ENCODE measurements at regions not wholly inside any gene's neighbourhood (a gene's known extent, or its start where the extent isn't known, plus 50 kb on each side); places are given as distances from the start of the nearest gene placed in this dataset.

GRCh38 chr13:62205273-62205672 lies 789.6 kb upstream of the PCDH20 start:
- ChIA-PET POLR2A (no interaction called here), CTCF (no interaction called here)
- Histone ChIP-seq H3K4me3 (ENCODE audit: low read depth, low read length) (no peak overlapping the region), H3K27ac (ENCODE audit: low read depth, low read length) (no peak overlapping the region), H3K27me3 (ENCODE audit: control insufficient read depth, insufficient read depth, low read length) (no peaks in the 10 kb centered on the region), H3K9me3 (ENCODE audit: control insufficient read depth, insufficient read depth, low read length) (no peaks in the 10 kb centered on the region)
- TF ChIP-seq, protein P1, sequence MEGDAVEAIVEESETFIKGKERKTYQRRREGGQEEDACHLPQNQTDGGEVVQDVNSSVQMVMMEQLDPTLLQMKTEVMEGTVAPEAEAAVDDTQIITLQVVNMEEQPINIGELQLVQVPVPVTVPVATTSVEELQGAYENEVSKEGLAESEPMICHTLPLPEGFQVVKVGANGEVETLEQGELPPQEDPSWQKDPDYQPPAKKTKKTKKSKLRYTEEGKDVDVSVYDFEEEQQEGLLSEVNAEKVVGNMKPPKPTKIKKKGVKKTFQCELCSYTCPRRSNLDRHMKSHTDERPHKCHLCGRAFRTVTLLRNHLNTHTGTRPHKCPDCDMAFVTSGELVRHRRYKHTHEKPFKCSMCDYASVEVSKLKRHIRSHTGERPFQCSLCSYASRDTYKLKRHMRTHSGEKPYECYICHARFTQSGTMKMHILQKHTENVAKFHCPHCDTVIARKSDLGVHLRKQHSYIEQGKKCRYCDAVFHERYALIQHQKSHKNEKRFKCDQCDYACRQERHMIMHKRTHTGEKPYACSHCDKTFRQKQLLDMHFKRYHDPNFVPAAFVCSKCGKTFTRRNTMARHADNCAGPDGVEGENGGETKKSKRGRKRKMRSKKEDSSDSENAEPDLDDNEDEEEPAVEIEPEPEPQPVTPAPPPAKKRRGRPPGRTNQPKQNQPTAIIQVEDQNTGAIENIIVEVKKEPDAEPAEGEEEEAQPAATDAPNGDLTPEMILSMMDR (IDR thresholded peaks at IDR 0.05; ENCODE audit: low read depth, low read length), result no peak
- DNase-seq (ENCODE audit: low read depth, low spot score), result no peak

GRCh38 chr13:62194371-62194770 lies 778.7 kb upstream of the PCDH20 start:
- ChIA-PET POLR2A (no interaction called here), CTCF (no interaction called here)
- DNase-seq (ENCODE audit: low read depth, low spot score), result no peak
- Histone ChIP-seq H3K4me3 (ENCODE audit: low read depth, low read length) (no peak overlapping the region), H3K27ac (ENCODE audit: low read depth, low read length) (no peak overlapping the region), H3K27me3 (ENCODE audit: control insufficient read depth, insufficient read depth, low read length) (no peaks in the 10 kb centered on the region), H3K9me3 (ENCODE audit: control insufficient read depth, insufficient read depth, low read length) (no peaks in the 10 kb centered on the region)
- TF ChIP-seq, protein P1 (IDR thresholded peaks at IDR 0.05; ENCODE audit: low read depth, low read length), result no peak

DNA sequence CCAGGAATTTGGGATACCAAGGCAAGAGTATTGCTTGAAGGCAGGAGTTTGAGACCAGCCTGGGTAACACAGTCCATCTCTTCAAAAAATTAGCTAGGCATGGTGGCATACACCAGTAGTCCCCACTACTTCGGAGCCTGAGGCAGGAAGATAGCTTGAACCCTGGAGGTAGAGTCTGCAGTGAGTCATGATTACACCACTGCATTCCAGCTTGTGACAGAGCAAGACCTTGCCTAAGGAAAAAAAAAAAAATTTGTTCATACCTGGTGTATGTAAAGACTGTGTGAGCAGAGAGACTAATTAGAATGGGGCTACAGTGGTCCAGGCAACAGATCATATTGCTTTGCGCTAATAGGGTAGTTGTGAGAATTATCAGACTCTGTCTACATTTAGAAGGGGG lies 778.3 kb upstream of the PCDH20 start:
- H3K4me3 ChIP-seq (ENCODE audit: low read depth, low read length), result no peak overlapping the region
- ChIA-PET POLR2A (no interaction called here), CTCF (no interaction called here)
- H3K27ac ChIP-seq (ENCODE audit: low read depth, low read length), result no peak overlapping the region
- no peaks in the 10 kb centered on the region for H3K9me3 ChIP-seq (ENCODE audit: control insufficient read depth, insufficient read depth, low read length)
- DNase-seq (ENCODE audit: low read depth, low spot score), result no peak
- no peaks in the 10 kb centered on the region for H3K27me3 ChIP-seq (ENCODE audit: control insufficient read depth, insufficient read depth, low read length)
- TF ChIP-seq, protein P1 (IDR thresholded peaks at IDR 0.05; ENCODE audit: low read depth, low read length), result no peak

DNA sequence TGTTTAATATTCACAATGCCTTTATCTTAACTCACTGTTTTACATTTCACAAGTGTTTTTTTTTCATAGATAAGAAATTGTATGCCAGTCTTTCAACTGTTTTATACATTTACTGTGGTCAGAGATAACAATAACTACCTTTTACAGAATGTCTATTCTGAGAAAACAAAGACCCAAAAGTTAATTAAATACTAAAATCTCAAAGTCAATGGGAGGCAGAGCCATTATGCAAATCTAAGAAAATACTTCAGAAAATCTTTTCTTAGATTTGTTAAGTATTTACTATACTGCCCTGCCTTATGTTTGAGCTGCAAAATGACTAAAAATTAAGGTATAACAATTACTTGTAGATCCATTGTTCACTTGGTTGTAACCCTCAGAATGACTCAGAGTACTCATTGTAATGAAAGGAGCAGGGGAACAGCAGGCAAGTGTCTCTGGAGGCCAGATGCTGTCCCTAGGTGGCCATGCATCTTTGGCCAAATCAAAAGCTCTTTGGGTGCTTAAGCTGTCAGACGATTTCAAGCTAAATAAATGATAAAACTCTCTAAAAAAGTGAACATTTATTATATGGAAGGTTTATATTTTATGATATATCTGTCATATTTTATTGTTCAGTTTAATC lies 770.1 kb upstream of the PCDH20 start:
- DNase-seq (ENCODE audit: low read depth, low spot score), result no peak
- TF ChIP-seq, protein P1 (IDR thresholded peaks at IDR 0.05; ENCODE audit: low read depth, low read length), result no peak
- H3K9me3 ChIP-seq (ENCODE audit: control insufficient read depth, insufficient read depth, low read length), result no peaks in the 10 kb centered on the region
- no peak overlapping the region for H3K27ac ChIP-seq (ENCODE audit: low read depth, low read length)
- ChIA-PET CTCF (no interaction called here), POLR2A (no interaction called here)
- H3K27me3 ChIP-seq (ENCODE audit: control insufficient read depth, insufficient read depth, low read length), result no peaks in the 10 kb centered on the region
- H3K4me3 ChIP-seq (ENCODE audit: low read depth, low read length), result no peak overlapping the region

- POLR2A ChIA-PET, result no interaction called here
- TF ChIP-seq, protein P1 (IDR thresholded peaks at IDR 0.05; ENCODE audit: low read depth, low read length), result no peak
- Histone ChIP-seq H3K9me3 (ENCODE audit: control insufficient read depth, insufficient read depth, low read length) (no peaks in the 10 kb centered on the region), H3K27ac (ENCODE audit: low read depth, low read length) (no peak overlapping the region), H3K4me3 (ENCODE audit: low read depth, low read length) (no peak overlapping the region), H3K27me3 (ENCODE audit: control insufficient read depth, insufficient read depth, low read length) (no peaks in the 10 kb centered on the region)
- no peak for DNase-seq (ENCODE audit: low read depth, low spot score)
- CTCF ChIA-PET, result no interaction called here
Observed at GRCh38 chr13:62176051-62176450, 760.4 kb upstream of the PCDH20 start.

Measured in AG04450 (cell line).